HS-27A (cell line): ENCODE measurements at regions not wholly inside any gene's neighbourhood (a gene's known extent, or its start where the extent isn't known, plus 50 kb on each side); places are given as distances from the start of the nearest gene placed in this dataset.
"Not testable (repeated sequence)": the region's sequence is repeated elsewhere in the genome, so short reads cannot be mapped to it uniquely, and the experiment has no call there.

ENCODE experiments used
- DNase-seq: peaks from one replicate; pipeline ENCODE4 v3.0.0-alpha.2; 2012; ENCODE audit warnings: low read depth, missing footprints

DNA sequence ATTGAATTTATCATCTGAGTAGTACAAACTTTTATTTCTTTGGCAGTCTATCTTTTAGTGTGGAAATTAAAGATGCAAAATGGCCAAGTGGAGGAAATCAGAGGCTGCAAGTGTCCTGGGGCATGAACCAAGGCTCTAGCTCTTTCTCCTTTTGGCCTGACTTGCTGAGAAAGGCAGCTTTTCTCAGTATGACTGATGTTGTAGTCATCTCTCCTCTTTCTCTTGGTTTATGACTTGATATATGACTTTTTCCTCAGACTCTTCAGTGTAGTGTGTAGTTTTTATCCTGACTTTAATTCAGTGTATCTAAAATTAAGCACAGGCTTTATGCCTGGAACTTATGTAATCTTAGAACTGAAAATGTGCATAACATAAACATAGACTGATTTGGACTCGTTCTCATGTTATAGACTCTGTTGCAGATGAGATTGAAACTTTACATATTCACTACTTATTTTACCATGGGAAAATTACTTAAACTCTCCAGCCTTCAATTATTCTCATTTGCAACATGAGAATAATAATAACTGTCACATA is 65.7 kb downstream of the SLITRK5 start:
- no peak for DNase-seq

DNA sequence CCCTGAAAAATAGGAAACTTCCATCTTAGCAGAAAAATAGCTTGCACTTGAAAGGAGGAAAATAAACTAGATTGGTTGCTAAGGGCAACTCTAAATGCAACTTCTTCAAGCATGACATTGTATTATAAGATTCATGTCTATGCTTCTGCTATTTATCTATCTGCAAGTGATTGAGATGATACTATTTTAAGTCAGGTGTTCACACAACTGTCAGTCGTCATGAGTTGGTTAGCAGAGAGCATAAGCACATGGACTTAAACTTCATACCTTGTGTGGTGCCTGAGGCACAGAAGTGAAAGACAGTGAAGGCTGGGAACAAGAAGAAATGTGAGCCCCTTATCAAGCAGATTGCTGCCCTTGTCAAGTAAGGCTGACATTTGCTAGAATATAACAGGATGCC is 82.9 kb downstream of the SLITRK5 start:
- no peak for DNase-seq

GRCh38 chr13:87769445-87769844 is 98.3 kb downstream of the SLITRK5 start:
- no peak for DNase-seq

GRCh38 chr13:87777387-87777786 is 106.2 kb downstream of the SLITRK5 start:
- no peak for DNase-seq

DNA sequence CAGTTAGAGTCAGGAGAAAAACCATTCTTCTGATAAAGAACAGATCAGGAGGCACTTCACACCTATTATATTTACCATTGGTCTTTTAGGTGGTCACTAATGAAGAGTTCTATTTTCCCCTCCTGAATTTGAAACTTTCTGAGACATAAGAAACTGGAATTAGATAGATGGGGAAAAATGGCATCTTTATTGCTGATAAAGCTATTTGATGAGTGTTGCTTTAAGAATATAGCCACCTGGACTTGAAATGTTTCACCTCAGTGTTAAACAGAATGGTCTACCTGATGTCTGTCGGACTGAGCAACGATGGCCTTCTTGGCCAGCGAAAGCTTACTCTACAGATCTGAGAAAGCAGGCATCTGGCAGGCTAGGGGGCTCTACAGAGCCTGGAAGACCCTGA is 107.0 kb downstream of the SLITRK5 start:
- DNase-seq, result no peak

- no peak for DNase-seq
Measured at GRCh38 chr13:87779426-87779825, 108.3 kb downstream of the SLITRK5 start.

- DNase-seq, result no peak
Measured at GRCh38 chr13:87783366-87783765, 112.2 kb downstream of the SLITRK5 start.

DNA sequence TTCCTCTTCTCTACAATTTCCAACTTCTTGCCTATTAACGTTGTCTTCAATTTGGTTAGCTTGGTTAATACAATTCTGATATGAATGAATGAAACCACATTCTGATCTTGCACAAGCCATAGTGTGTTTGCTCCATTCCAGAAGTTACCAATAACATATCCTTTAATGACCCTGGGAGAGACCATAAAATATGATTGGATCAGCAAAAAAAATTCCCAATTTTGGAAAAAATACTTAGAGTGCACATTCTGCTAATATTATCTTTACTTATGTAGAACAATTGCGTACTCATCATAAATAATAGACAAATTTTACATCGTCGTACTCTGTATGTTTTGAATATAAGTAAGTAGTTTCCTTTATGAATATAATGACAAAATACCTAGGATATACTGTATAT is 117.2 kb downstream of the SLITRK5 start:
- DNase-seq, result no peak

DNA sequence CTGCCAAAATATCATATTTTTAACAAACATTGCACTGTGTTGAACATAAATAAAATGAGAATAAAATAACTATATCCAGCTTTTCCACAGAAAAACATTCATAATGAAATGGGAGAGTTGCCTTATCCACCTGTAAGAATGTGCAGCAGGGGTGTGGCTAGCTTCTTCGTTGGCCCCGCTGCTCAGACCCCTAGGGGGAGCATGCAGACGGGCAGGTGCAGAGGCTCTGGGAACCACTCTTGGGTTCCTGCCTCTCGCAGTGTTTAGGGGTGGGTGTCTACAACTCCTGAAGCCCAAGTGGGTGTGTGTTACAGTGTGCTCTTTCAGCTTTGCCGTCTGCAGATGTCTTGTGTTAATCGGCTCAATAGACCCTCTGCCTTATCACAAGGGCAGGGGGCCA is 121.7 kb downstream of the SLITRK5 start:
- no peak for DNase-seq

GRCh38 chr13:87798536-87798935 is 127.4 kb downstream of the SLITRK5 start:
- no peak for DNase-seq

- DNase-seq, result no peak
Measured at GRCh38 chr13:87810391-87810801, 139.2 kb downstream of the SLITRK5 start.

- no peak for DNase-seq
Measured at GRCh38 chr13:87810920-87811344, 139.8 kb downstream of the SLITRK5 start.

- DNase-seq, result no peak
Measured at GRCh38 chr13:87814403-87814802, 143.2 kb downstream of the SLITRK5 start.

DNA sequence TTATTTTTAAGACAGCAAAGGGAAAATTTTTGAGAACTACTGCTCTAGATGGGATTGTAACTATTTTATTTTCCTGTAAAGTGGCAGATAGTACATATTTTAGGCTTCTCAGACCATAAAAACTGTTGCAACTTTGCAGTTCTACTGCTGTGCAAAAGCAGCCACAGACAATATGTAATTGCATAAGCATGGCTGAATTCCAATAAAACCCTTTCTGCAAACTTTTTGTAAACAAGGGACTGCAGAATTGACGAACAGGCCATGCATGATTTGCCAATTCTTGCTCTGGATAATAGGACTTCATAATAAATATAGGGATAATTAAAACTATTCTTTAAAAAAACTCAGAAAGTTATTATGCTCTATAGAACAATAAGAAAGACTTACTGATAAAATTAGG is 149.1 kb downstream of the SLITRK5 start:
- no peak for DNase-seq

DNA sequence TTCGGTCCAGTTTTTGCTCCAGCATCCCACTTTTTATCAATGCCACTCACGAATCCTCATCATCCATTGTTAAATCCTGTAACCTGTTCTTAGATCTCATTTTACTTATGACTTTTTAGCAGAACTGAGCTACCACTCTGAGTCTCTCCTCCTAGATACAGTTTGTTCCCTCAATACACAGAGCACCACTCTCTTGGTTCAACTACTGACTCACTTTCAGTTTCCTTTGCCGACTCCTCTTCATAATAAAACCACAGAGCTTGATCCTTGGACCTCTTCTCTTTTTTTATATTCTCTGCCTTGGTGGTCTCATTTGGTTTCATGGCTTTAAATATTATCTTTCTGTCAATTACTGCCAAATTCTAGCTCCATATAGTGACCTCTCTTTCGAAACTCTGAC is 150.3 kb downstream of the SLITRK5 start:
- DNase-seq, result no peak

DNA sequence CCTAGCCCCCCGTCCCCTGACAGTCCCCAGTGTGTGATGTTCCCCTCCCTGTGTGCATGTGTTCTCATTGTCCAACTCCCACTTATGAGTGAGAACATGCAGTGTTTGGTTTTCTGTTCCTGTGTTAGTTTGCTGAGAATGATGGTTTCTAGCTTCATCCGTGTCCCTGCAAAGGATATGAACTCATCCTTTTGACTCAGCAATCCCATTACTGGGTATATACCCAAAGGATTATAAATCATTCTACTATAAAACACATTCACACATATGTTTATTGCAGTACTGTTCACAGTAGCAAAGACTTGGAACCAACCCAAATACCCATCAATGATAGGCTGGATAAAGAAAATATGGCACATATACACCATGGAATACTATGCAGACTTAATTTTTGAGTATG is 155.1 kb downstream of the SLITRK5 start:
- DNase-seq, result not testable (repeated sequence)

GRCh38 chr13:87827479-87827878 is 156.3 kb downstream of the SLITRK5 start:
- no peak for DNase-seq

DNA sequence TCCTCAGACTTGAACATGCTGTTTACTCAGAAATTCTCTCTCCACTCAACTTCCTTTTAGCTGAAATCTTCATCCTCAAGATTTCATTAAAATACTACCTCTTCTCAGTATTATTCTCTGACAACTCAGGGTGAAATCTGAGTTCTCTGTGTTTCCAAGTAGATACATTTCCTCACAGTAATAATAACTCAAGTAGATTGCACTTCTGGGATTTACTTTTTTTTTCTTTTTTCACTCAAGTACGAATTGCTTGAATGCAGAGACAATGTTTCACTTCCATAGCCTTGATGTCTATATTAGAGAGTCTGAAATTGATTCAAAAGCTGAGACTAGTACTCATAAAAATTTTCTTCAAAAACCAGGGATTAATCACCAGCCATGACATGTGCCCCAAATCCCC is 166.4 kb downstream of the SLITRK5 start:
- DNase-seq, result no peak

DNA sequence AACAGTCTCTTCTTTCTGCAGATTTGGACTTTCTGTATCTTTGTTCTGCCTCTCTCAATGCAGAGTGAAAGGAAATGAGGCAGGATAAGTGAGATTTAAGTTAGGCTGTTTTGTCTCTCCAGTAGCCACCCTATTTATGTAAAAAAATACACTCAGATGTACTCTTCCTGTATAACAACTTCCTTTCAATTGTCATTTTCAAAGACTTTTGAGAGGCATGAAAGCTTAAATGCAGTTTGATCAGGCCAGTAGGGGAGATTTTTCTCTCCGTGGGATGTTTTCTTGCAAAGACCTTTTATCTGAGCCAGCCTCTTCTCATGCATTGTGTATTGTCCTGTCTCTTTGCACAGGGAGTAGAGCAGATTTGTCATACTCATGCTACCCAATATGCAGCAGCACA is 166.8 kb downstream of the SLITRK5 start:
- DNase-seq, result no peak

- DNase-seq, result no peak
Measured at GRCh38 chr13:87851410-87851809, 180.2 kb downstream of the SLITRK5 start.

- no peak for DNase-seq
Measured at GRCh38 chr13:87855553-87855952, 184.4 kb downstream of the SLITRK5 start.

DNA sequence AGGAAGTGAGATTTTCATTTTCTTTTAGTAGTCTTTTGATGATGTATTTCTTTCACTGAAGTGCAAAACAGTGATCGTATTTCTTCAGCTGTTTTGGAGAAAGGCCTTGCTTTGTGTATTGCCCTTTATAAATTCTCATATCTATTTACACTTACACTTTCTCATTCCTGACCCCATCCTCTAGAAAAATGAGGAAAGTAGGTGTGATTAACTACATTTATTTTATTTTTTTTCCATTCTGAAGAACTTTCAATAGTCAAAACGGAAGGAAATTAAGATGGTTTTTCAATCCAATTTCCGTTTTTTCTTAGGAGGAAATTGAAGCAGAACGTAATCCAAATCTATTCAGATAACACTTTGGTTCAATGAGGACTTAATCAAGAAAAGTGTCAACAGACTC is 188.1 kb downstream of the SLITRK5 start:
- no peak for DNase-seq

- no peak for DNase-seq
Measured at GRCh38 chr13:87867426-87867825, 196.3 kb downstream of the SLITRK5 start.

- DNase-seq, result no peak
Measured at GRCh38 chr13:87868731-87869130, 197.6 kb downstream of the SLITRK5 start.

GRCh38 chr13:87872813-87873212 is 201.6 kb downstream of the SLITRK5 start:
- DNase-seq, result no peak
